Thymus (tissue), 11 donors: ENCODE measurements at regions not wholly inside any gene's neighbourhood (a gene's known extent, or its start where the extent isn't known, plus 50 kb on each side); places are given as distances from the start of the nearest gene placed in this dataset.

Experiments used
- DNase-seq, 9 donors: peaks; one replicate each; pipeline ENCODE4 v3.0.0-alpha.2; 2013; ENCODE audit warnings: low spot score in 9 of 9, low read depth in 6 of 9, missing footprints in 1 of 9
- H3K27ac ChIP-seq, 2 donors: one replicate each; pipeline ENCODE4 v1.5.1; 2013; ENCODE audit warnings: control low read depth in 1 of 2, low read depth in 1 of 2, low read length in 1 of 2, mild to moderate bottlenecking in 1 of 2, moderate library complexity in 1 of 2
- H3K27me3 ChIP-seq, 2 donors: one replicate each; pipeline ENCODE4 v1.5.1; 2013; ENCODE audit warnings: low read length in 1 of 2; ENCODE audit not compliant: control insufficient read depth in 2 of 2, insufficient read depth in 1 of 2
- H3K36me3 ChIP-seq, 2 donors: one replicate each; pipeline ENCODE4 v1.5.1; 2013; ENCODE audit warnings: low read length in 1 of 2, mild to moderate bottlenecking in 1 of 2, moderate library complexity in 1 of 2; ENCODE audit not compliant: control insufficient read depth in 2 of 2, insufficient read depth in 2 of 2
- H3K4me1 ChIP-seq, 2 donors: one replicate each; pipeline ENCODE4 v1.5.1; 2013; ENCODE audit warnings: low read length in 2 of 2; ENCODE audit not compliant: control insufficient read depth in 2 of 2, insufficient read depth in 2 of 2
- H3K4me3 ChIP-seq, 2 donors: one replicate each; pipeline ENCODE4 v1.5.1; 2013; ENCODE audit warnings: low read length in 2 of 2, control low read depth in 1 of 2, mild to moderate bottlenecking in 1 of 2
- H3K9me3 ChIP-seq, 2 donors: one replicate each; pipeline ENCODE4 v1.5.1; 2013; ENCODE audit warnings: low read length in 1 of 2, mild to moderate bottlenecking in 1 of 2; ENCODE audit not compliant: control insufficient read depth in 2 of 2, insufficient read depth in 1 of 2
- WGBS: extraction: QIAGEN DNeasy Blood & Tissue Kit; methylation state at CpG from one replicate; pipeline ENCODE4 v1.1.7; 2013; 5-methylcytosine and 5-hydroxymethylcytosine counted together
- donor health status: healthy.

DNA sequence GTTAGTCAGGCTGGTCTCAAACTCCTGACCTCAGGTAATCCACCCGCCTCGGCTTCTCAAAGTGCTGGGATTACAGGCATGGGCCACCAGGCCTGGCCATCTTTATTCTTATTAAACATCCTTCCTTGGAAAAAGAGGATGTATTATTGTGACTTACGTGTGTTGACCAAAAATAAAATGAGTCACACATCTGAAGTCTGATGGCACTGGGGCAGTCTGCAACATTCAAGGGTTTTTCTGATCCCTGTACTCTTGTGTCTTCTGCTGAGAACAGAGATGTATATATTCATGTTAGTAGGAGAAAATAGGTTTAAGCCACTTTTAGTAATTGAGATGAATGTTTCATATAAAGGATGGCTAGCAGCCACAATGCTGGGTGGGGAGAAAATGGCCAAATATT lies 129.9 kb upstream of the RIPOR2 start:
- Histone ChIP-seq H3K4me1 (peaks cover 2 to 9% of the 10 kb centered on the region in 2 donors), H3K36me3 (no peaks in the 10 kb centered on the region), H3K4me3 (no peak overlapping the region), H3K27ac (no peak overlapping the region), H3K9me3 (no peaks in the 10 kb centered on the region), H3K27me3 (no peaks in the 10 kb centered on the region)
- 95% methylated on average over 3 of the region's 3 CpGs for WGBS
- DNase-seq: no peak

DNA sequence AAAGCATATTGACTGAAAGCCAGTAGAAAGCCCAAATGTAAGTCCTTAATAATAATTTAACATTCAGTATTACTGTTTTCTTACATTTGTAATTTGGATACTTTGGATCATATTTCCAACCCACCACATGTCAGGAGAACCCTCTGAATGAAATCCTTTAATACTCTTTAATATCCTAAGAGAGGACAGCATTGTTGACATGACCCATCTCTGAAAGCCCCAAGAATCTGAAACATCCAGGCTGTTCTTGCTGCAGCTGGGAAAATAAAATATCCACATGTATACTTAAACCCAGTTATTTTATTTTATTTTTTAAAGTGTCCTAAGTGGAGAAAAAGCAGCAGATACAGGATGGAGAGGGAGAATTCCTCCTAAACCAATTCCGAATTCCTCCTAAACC lies 130.8 kb upstream of the RIPOR2 start:
- H3K4me3 ChIP-seq: no peak overlapping the region
- no peaks in the 10 kb centered on the region for H3K36me3 ChIP-seq
- no peak for DNase-seq
- no peaks in the 10 kb centered on the region for H3K9me3 ChIP-seq
- peaks cover 2 to 9% of the 10 kb centered on the region in 2 donors for H3K4me1 ChIP-seq
- H3K27me3 ChIP-seq: no peaks in the 10 kb centered on the region
- WGBS: 100% methylated on average over 1 of the region's 1 CpG
- H3K27ac ChIP-seq: no peak overlapping the region

GRCh38 chr6:25068866-25069265 lies 133.1 kb upstream of the RIPOR2 start:
- peaks cover 2 to 3% of the 10 kb centered on the region in 2 donors for H3K4me1 ChIP-seq
- no peak overlapping the region for H3K27ac ChIP-seq
- no peak for DNase-seq
- no peaks in the 10 kb centered on the region for H3K27me3 ChIP-seq
- no peaks in the 10 kb centered on the region for H3K9me3 ChIP-seq
- no peaks in the 10 kb centered on the region for H3K36me3 ChIP-seq
- 96% methylated on average over 2 of the region's 2 CpGs for WGBS
- no peak overlapping the region for H3K4me3 ChIP-seq

GRCh38 chr6:25070547-25071366 lies 135.0 kb upstream of the RIPOR2 start:
- Histone ChIP-seq H3K36me3 (no peaks in the 10 kb centered on the region), H3K4me3 (no peak overlapping the region), H3K4me1 (peaks cover 2 to 3% of the 10 kb centered on the region in 2 donors), H3K27me3 (no peaks in the 10 kb centered on the region), H3K27ac (no peak overlapping the region), H3K9me3 (no peaks in the 10 kb centered on the region)
- WGBS: 51% methylated on average over 13 of the region's 13 CpGs
- peak; percentile 65 to 91 (median 82) for DNase-seq

DNA sequence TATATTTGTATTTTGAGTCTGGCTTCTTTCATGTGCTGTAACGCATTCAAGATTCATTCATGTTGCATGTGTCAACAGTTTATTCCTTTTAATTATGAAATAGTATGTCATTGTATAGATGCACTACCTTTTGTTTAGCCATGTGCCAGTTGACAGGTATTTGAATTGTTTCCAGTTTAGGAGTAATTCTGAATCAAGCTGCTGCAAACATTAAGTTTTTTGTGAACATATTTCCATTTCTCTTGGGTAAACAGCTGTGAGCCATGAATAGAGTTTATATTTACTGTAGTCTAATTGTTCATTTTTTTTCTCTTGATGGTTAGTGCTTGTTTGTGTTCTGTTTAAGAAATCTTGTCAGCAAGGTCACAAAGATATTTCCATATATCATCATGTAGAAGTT lies 142.4 kb upstream of the RIPOR2 start:
- Histone ChIP-seq H3K4me1 (no peaks in the 10 kb centered on the region), H3K27ac (no peak overlapping the region), H3K4me3 (no peak overlapping the region), H3K36me3 (peaks cover 11 to 22% of the 10 kb centered on the region in 2 donors), H3K9me3 (no peaks in the 10 kb centered on the region), H3K27me3 (no peaks in the 10 kb centered on the region)
- 99% methylated on average over 1 of the region's 1 CpG for WGBS
- no peak for DNase-seq

DNA sequence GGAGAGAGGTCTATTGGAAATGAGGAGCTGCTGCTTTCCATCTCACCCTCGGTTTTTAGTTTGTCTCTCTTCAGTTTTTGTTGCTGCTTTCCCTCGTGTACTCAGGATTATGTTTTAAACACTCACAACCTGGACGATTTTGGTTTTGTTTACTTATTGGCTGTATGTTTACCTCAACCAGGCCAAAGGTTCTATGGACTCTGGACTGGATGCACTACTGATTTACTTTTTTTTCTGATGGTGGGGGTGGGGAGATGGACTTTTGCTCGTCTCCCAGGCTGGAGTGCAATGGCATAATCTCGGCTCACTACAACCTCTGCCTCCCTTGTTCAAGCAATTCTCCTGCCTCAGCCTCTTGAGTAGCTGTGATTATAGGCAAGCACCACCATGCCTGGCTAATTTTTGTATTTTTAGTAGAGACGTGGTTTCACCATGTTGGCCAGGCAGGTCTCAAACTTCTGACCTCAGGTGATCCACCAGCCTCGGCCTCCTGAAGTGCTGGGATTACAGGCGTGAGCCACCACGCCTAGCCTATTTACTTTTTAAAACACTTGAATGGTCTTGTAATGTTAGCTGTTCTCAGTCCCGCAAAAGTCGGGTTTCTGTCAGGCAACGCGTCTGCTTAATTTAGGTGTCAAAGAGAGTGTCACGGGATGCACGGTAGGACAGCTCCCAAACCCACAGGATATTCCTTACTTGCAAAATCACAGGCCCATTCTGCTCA lies 148.2 kb upstream of the RIPOR2 start:
- Histone ChIP-seq H3K4me3 (no peak overlapping the region), H3K27ac (no peak overlapping the region), H3K27me3 (no peaks in the 10 kb centered on the region), H3K36me3 (peaks cover 40 to 60% of the 10 kb centered on the region in 2 donors), H3K4me1 (peaks cover 0 to 5% of the 10 kb centered on the region in 2 donors), H3K9me3 (no peaks in the 10 kb centered on the region)
- DNase-seq: no peak
- WGBS: 97% methylated on average over 15 of the region's 15 CpGs

DNA sequence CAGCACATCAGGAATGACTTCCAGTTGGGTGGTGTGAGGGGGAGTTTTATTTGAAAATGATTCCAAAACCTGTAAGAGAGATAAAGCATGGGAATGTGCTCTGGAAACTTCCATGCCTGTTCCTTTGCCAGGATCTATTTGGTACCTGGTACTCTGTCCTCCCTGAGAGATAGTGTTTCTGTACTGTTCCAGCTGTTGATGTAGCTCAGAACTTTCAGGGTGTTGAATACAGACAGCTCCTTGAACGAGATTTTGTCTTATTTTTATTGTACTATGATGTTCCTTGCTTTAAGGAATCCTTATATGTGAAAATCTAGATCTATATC lies 148.7 kb upstream of the RIPOR2 start:
- Histone ChIP-seq H3K27ac (no peak overlapping the region), H3K36me3 (peaks cover 40 to 65% of the 10 kb centered on the region in 2 donors), H3K9me3 (no peaks in the 10 kb centered on the region), H3K27me3 (no peaks in the 10 kb centered on the region), H3K4me1 (peaks cover 0 to 5% of the 10 kb centered on the region in 2 donors), H3K4me3 (no peak overlapping the region)
- DNase-seq: no peak
- WGBS: 94% methylated on average over 1 of the region's 1 CpG

GRCh38 chr6:25085756-25086155 lies 150.0 kb upstream of the RIPOR2 start:
- H3K27ac ChIP-seq: no peak overlapping the region
- peaks cover 35 to 65% of the 10 kb centered on the region in 2 donors for H3K36me3 ChIP-seq
- WGBS: 0% methylated on average over 1 of the region's 1 CpG
- peak in 5 of 9 donors; percentile 4 to 49 (median 13) for DNase-seq
- H3K4me3 ChIP-seq: no peak overlapping the region
- peaks cover 0 to 5% of the 10 kb centered on the region in 2 donors for H3K4me1 ChIP-seq
- no peaks in the 10 kb centered on the region for H3K9me3 ChIP-seq
- H3K27me3 ChIP-seq: no peaks in the 10 kb centered on the region

GRCh38 chr6:25086500-25087091 lies 150.8 kb upstream of the RIPOR2 start:
- H3K4me1 ChIP-seq: peaks cover 0 to 5% of the 10 kb centered on the region in 2 donors

More at GRCh38 chr6:25086500-25087091, 150.8 kb upstream of the RIPOR2 start:
- Histone ChIP-seq H3K27me3 (no peaks in the 10 kb centered on the region), H3K4me3 (no peak overlapping the region), H3K9me3 (no peaks in the 10 kb centered on the region), H3K36me3 (peaks cover 38 to 67% of the 10 kb centered on the region in 2 donors), H3K27ac (peak overlapping the region; percentile 3 to 42)
- DNase-seq: no peak
- WGBS: 96% methylated on average over 9 of the region's 9 CpGs
